WERI-Rb-1 (cell line): ENCODE measurements at regions not wholly inside any gene's neighbourhood (a gene's known extent, or its start where the extent isn't known, plus 50 kb on each side); places are given as distances from the start of the nearest gene placed in this dataset.
"Not testable (repeated sequence)": the region's sequence is repeated elsewhere in the genome, so short reads cannot be mapped to it uniquely, and the experiment has no call there.

ENCODE experiments used
- DNase-seq: peaks from one replicate; pipeline ENCODE4 v3.0.0-alpha.2; 2020
- H3K27ac ChIP-seq: fragments of 250-450 bp; sonication (Bioruptor Pico); 2 replicates; pipeline ENCODE4 v1.5.1; 2020; ENCODE audit warnings: mild to moderate bottlenecking, moderate library complexity
- H3K27me3 ChIP-seq: fragments of 250-450 bp; sonication (Bioruptor Pico); 2 replicates; pipeline ENCODE4 v1.5.1; 2021; ENCODE audit warnings: mild to moderate bottlenecking, low read depth, moderate library complexity; ENCODE audit not compliant: insufficient read depth, severe bottlenecking
- H3K36me3 ChIP-seq: fragments of 250-450 bp; sonication (Bioruptor Pico); 2 replicates; pipeline ENCODE4 v1.5.1; 2020; ENCODE audit warnings: mild to moderate bottlenecking, moderate library complexity
- H3K4me3 ChIP-seq: 2 replicates; pipeline ENCODE4 v1.5.1; 2011; ENCODE audit warnings: low read depth, mild to moderate bottlenecking, control low read depth, low read length
- H3K9me3 ChIP-seq: fragments of 250-450 bp; sonication (Bioruptor Pico); 2 replicates; pipeline ENCODE4 v1.5.1; 2021; ENCODE audit warnings: mild to moderate bottlenecking, moderate library complexity; ENCODE audit not compliant: severe bottlenecking
- TF ChIP-seq, protein P1 (sequence below): IDR thresholded peaks from 2 replicates; pipeline ENCODE4 v1.5.1; 2011; ENCODE audit warnings: low read depth, mild to moderate bottlenecking, control low read depth, inconsistent platforms, low read length

DNA sequence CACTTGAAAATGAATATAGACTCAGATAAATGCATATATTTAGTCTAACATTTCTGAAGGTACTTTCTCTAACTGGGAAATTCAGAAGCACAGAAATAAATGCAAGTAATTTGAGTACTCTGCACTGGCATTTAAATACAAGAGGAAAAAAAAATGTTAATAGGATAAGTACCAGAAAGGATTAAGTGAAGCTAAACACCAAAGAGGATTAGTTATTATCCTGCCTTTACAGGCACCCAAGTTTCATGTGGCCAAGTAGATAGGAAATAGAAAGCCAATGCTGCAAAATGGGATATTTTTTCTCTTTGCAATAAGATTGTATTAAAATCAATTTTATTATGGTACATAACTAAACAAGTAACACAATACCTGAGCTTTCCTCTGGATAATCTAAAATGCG, 762.5 kb downstream of the PCDH7 start:
- TF ChIP-seq, protein P1, sequence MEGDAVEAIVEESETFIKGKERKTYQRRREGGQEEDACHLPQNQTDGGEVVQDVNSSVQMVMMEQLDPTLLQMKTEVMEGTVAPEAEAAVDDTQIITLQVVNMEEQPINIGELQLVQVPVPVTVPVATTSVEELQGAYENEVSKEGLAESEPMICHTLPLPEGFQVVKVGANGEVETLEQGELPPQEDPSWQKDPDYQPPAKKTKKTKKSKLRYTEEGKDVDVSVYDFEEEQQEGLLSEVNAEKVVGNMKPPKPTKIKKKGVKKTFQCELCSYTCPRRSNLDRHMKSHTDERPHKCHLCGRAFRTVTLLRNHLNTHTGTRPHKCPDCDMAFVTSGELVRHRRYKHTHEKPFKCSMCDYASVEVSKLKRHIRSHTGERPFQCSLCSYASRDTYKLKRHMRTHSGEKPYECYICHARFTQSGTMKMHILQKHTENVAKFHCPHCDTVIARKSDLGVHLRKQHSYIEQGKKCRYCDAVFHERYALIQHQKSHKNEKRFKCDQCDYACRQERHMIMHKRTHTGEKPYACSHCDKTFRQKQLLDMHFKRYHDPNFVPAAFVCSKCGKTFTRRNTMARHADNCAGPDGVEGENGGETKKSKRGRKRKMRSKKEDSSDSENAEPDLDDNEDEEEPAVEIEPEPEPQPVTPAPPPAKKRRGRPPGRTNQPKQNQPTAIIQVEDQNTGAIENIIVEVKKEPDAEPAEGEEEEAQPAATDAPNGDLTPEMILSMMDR, result no peak
- Histone ChIP-seq H3K36me3 (no peaks in the 10 kb centered on the region), H3K4me3 (no peak overlapping the region), H3K9me3 (no peaks in the 10 kb centered on the region), H3K27me3 (no peaks in the 10 kb centered on the region), H3K27ac (no peak overlapping the region)
- no peak for DNase-seq

DNA sequence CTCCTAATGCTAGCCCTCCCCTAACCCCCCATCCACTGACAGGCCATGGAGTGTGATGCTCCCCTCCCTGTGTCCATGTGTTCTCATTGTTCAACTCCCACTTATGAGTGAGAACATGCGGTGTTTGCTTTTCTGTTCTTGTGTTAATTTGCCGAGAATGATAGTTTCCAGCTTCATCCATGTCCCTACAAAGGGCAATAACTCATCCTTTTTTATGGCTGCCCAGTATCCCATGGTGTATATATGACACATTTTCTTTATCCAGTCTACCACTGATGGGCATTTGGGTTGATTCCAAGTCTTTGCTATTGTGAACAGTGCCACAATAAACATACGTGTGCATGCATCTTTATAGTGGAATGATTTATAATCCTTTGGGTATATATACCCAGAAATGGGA, 779.0 kb downstream of the PCDH7 start:
- H3K36me3 ChIP-seq, H3K27me3 ChIP-seq, H3K27ac ChIP-seq, H3K4me3 ChIP-seq, H3K9me3 ChIP-seq, DNase-seq: not testable (repeated sequence)

DNA sequence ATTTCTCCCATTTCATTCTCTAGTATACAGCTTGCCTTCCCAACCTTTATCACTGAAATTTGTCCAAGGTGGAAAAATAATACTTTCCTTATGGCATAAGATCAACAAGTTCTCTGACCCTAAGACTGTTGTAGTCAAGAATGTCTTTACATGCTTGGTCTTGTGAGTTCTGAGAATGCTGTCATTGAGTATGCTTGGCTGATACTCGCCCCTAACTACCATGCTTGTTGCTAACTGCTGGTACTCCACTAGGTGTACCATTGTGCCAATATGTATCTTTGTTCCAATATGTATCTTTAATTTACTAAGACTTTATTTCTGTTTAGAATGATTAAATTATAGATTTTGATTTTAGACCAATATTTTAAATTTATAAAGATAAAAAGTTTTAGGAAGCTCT, 796.4 kb downstream of the PCDH7 start:
- TF ChIP-seq, protein P1, result no peak
- Histone ChIP-seq H3K27me3 (no peaks in the 10 kb centered on the region), H3K9me3 (no peaks in the 10 kb centered on the region), H3K27ac (no peak overlapping the region), H3K36me3 (no peaks in the 10 kb centered on the region), H3K4me3 (no peak overlapping the region)
- DNase-seq, result no peak

DNA sequence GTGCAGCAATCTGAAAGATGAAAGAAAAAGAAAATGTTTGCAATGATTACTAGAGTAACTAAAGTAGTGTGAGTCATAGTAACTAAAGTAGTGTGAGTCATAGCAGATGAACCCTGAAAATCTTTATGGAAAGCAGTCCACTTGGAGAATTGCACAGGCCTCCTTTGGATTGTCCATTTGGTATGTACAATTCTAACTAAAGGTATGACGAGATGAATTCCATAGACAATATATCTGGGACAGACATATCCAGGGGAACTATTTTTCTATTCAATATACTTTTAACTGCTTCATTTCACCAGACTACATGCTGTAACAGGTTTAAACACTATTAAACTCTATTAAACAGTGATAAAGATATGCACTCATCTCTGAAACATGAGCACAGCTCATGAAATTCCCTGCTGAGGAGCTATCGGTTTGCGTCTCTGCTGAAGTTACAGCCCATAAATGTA, 798.7 kb downstream of the PCDH7 start:
- H3K9me3 ChIP-seq, result no peaks in the 10 kb centered on the region
- no peaks in the 10 kb centered on the region for H3K27me3 ChIP-seq
- TF ChIP-seq, protein P1, result no peak
- no peak overlapping the region for H3K27ac ChIP-seq
- no peaks in the 10 kb centered on the region for H3K36me3 ChIP-seq
- no peak overlapping the region for H3K4me3 ChIP-seq
- no peak for DNase-seq

DNA sequence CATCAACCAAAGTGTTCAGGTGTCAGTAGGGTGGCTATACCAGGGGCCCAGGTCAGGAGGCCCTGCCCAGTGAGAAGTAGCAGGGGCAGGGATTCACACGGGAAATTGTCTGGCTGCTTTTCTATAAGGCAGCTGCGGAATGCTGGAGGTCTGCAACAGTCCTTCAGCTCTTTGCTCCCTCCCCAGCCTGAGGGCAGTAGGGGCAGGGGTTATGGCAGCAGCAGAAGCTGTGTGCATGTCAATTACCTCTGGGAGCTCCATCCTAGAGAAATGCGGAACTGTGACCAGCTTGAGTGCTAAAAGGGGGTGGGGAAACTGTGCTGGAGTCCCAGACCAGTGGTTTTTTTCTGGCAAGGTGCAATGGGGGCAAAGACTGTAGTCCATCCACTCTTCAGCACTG, 810.4 kb downstream of the PCDH7 start:
- Histone ChIP-seq H3K9me3 (peaks cover 5% of the 10 kb centered on the region), H3K36me3 (no peaks in the 10 kb centered on the region), H3K27me3 (no peaks in the 10 kb centered on the region), H3K4me3 (no peak overlapping the region), H3K27ac (no peak overlapping the region)
- no peak for DNase-seq
- TF ChIP-seq, protein P1, result no peak

DNA sequence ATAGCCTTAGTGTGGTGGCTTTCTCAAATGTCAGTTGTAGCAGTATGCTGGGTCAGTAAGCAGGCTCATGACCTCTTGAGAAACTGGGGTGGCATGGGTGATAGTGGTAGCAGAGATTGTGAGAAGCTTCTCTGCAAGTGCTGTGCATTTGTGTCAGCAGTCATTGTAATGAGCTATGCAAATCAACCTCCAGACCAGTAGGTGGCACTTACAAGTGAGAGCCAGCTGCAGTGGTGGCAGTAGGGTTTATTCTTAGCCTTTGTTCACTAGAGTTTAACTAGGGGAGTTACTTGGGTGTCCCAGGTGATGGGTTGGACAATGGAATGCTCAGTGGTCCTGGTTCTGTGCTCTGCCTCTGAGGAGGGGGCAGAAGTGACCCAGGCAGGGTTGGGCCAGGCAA, 818.7 kb downstream of the PCDH7 start:
- TF ChIP-seq, protein P1, result 0 out of 2 replicates have a peak, but pooled peaks have one; percentile 19
- DNase-seq, result no peak
- H3K9me3 ChIP-seq, result no peaks in the 10 kb centered on the region

More for the DNA sequence above, 818.7 kb downstream of the PCDH7 start:
- Histone ChIP-seq H3K4me3 (no peak overlapping the region), H3K27ac (no peak overlapping the region), H3K27me3 (no peaks in the 10 kb centered on the region), H3K36me3 (no peaks in the 10 kb centered on the region)
